GM12875 (cell line): ENCODE measurements at regions not wholly inside any gene's neighbourhood (a gene's known extent, or its start where the extent isn't known, plus 50 kb on each side); places are given as distances from the start of the nearest gene placed in this dataset.

Source experiments
- H3K4me3 ChIP-seq: one replicate; pipeline ENCODE4 v1.5.1; 2011; ENCODE audit warnings: low read depth, low read length, control low read depth
- CTCF ChIP-seq: IDR thresholded peaks from 2 replicates; pipeline ENCODE4 v1.5.1; 2011; ENCODE audit warnings: low read depth, mild to moderate bottlenecking, control low read depth, inconsistent platforms, low read length, moderate library complexity, borderline replicate concordance; ENCODE audit not compliant: insufficient read depth

DNA sequence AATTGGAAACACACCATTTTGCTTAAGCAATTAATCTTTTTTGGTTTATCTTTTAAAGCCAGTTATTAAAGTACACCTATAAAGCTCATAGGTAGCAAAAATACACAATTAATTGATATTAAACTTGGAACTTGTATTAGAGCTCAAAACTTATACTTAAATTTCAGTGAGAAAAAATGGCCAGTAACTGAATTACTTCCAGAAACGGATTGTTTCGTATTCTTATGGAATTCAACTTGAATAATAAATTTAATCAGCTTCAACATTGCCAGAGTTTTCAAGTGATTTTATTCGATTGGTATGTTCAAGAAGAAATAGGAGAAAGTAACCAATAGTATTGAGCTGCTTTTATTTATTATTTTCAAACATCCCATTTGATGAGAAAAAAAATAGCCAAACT lies 112.7 kb upstream of the PDE10A start:
- TF ChIP-seq CTCF, result no peak

DNA sequence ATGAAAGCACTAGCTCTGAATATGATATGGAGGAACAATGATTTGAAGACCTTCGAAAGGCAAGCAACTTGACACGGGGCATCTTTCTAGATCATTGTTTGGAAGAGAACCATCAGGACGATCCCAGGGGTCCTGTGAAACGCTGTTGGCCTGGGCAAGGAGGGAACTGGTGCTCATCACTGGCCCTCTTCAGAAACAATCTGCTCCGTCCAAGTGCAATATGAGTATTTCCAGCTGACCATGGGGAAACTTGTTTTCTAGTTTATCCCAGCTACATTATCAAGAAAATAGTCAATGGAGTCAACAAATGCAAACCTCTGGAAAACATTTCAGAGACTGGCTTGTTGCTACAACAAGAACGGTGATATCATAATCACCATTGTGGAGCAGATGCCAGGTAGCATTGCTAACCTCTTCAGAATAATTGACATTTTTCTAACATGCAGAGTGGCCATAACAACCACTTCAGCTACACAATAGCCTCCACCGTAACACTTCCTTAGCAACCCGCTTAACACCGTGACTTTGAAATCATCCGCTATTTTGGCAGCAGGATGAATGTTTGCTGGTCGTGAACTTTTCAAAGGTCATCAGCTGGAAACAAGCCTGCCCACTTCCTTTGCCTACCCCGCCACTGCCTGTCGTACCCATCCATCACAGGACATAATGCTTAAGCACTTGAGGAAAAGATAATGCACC lies 112.0 kb upstream of the PDE10A start:
- H3K4me3 ChIP-seq, result no peak overlapping the region
- TF ChIP-seq CTCF, result no peak

More for the DNA sequence above, 112.7 kb upstream of the PDE10A start:
- H3K4me3 ChIP-seq, result no peak overlapping the region

GRCh38 chr6:165770397-165771082 lies 107.5 kb upstream of the PDE10A start:
- no peak overlapping the region for H3K4me3 ChIP-seq
- no peak for TF ChIP-seq CTCF

DNA sequence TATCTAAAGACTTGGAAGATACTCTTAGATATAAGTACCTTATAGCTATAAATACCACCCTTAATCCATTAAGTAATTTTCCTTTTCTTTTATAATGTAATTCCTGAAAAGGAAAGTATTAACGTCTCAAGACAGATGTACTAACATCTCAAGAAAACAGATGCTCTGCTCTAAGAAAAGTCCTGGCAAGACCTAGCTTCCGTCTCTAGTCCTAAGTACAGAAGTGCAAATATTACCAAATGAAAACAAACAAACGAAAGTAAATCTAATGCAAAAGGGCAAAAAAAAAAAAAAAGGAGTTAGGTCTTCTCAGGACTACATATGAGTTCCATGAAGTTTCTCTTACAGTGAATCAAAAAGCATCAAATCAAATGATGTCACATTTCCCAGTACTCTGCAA lies 106.8 kb upstream of the PDE10A start:
- no peak overlapping the region for H3K4me3 ChIP-seq
- TF ChIP-seq CTCF, result no peak

DNA sequence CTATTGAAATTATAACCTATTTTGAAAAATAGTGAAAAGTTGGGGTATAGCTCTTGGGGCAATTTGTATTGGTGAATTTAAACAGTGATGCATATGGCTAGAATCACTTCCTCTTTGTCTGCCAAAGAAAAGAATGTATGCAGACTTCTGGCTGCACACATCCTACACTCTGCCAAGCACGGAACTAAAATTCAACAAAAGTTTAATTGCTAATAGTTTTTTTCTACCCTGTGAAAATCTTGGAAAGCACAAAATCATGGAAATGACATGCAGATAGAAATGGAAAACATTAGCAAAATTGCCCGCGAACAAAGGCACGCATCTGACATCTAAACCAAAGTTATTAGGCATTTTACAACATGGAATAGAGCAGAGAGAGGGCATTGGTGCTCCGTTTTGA lies 106.4 kb upstream of the PDE10A start:
- H3K4me3 ChIP-seq, result no peak overlapping the region
- TF ChIP-seq CTCF, result no peak

GRCh38 chr6:165768961-165769360 lies 105.9 kb upstream of the PDE10A start:
- no peak for TF ChIP-seq CTCF
- H3K4me3 ChIP-seq, result no peak overlapping the region

- no peak for TF ChIP-seq CTCF
- no peak overlapping the region for H3K4me3 ChIP-seq
Observed at GRCh38 chr6:165767228-165767627, 104.2 kb upstream of the PDE10A start.
